HG03575 (cell line): ENCODE measurements at regions not wholly inside any gene's neighbourhood (a gene's known extent, or its start where the extent isn't known, plus 50 kb on each side); places are given as distances from the start of the nearest gene placed in this dataset.
A peak's percentile ranks its signal among the peaks of the same experiment; 100 is the strongest.

Experiments
- ATAC-seq: cut with Tn5 transposase; IDR thresholded peaks from one replicate; pipeline ENCODE4 v1.9.1; 2021; ENCODE audit not compliant: unreplicated experiment, insufficient number of reproducible peaks, low FRiP score; ENCODE audit errors: extremely low read depth

- no peak for ATAC-seq
Observed at GRCh38 chr11:87428266-87428665, 390.5 kb downstream of the TMEM135 start.

GRCh38 chr11:87425943-87426342 is 388.2 kb downstream of the TMEM135 start:
- ATAC-seq = no peak

GRCh38 chr11:87425391-87425790 is 387.7 kb downstream of the TMEM135 start:
- ATAC-seq = no peak

GRCh38 chr11:87423161-87423560 is 385.4 kb downstream of the TMEM135 start:
- no peak for ATAC-seq

- no peak for ATAC-seq
Observed at GRCh38 chr11:87422566-87422965, 384.8 kb downstream of the TMEM135 start.

GRCh38 chr11:87421422-87421821 is 383.7 kb downstream of the TMEM135 start:
- ATAC-seq = peak; percentile 57

- ATAC-seq = no peak
Observed at GRCh38 chr11:87417951-87418350, 380.2 kb downstream of the TMEM135 start.

- no peak for ATAC-seq
Observed at GRCh38 chr11:87405843-87406242, 368.1 kb downstream of the TMEM135 start.

GRCh38 chr11:87405356-87405755 is 367.6 kb downstream of the TMEM135 start:
- no peak for ATAC-seq

- ATAC-seq = no peak
Observed at GRCh38 chr11:87401653-87402052, 363.9 kb downstream of the TMEM135 start.

- ATAC-seq = no peak
Observed at GRCh38 chr11:87399341-87399740, 361.6 kb downstream of the TMEM135 start.

GRCh38 chr11:87398931-87399330 is 361.2 kb downstream of the TMEM135 start:
- no peak for ATAC-seq

- no peak for ATAC-seq
Observed at GRCh38 chr11:87397011-87397865, 359.5 kb downstream of the TMEM135 start.

GRCh38 chr11:87394924-87395323 is 357.2 kb downstream of the TMEM135 start:
- ATAC-seq = no peak

- ATAC-seq = no peak
Observed at GRCh38 chr11:87392665-87393064, 354.9 kb downstream of the TMEM135 start.

- no peak for ATAC-seq
Observed at GRCh38 chr11:87391496-87391895, 353.8 kb downstream of the TMEM135 start.

- ATAC-seq = no peak
Observed at GRCh38 chr11:87384078-87384729, 346.5 kb downstream of the TMEM135 start.

GRCh38 chr11:87374038-87374807 is 336.5 kb downstream of the TMEM135 start:
- no peak for ATAC-seq
